HEK293 (cell line): ENCODE measurements at regions not wholly inside any gene's neighbourhood (a gene's known extent, or its start where the extent isn't known, plus 50 kb on each side); places are given as distances from the start of the nearest gene placed in this dataset.

ENCODE experiments used
- CTCF ChIP-seq: fragments of 450-650 bp; formaldehyde crosslinking; IDR thresholded peaks from 2 replicates; pipeline ENCODE4 v1.5.1; 2016; ENCODE audit warnings: missing biosample characterization, missing genetic modification characterization
- ZBTB6 ChIP-seq: fragments of 450-650 bp; formaldehyde crosslinking; IDR thresholded peaks from 2 replicates; pipeline ENCODE4 v1.5.1; 2017; ENCODE audit warnings: missing biosample characterization, missing genetic modification characterization

GRCh38 chr5:6823996-6824395 is 110.8 kb downstream of the TENT4A start:
- TF ChIP-seq CTCF (tag by site-specific recombination): no peak
- TF ChIP-seq ZBTB6 (tag by site-specific recombination): no peak
